ENCODE measurements at regions not wholly inside any gene's neighbourhood (a gene's known extent, or its start where the extent isn't known, plus 50 kb on each side); places are given as distances from the start of the nearest gene placed in this dataset.

DNA sequence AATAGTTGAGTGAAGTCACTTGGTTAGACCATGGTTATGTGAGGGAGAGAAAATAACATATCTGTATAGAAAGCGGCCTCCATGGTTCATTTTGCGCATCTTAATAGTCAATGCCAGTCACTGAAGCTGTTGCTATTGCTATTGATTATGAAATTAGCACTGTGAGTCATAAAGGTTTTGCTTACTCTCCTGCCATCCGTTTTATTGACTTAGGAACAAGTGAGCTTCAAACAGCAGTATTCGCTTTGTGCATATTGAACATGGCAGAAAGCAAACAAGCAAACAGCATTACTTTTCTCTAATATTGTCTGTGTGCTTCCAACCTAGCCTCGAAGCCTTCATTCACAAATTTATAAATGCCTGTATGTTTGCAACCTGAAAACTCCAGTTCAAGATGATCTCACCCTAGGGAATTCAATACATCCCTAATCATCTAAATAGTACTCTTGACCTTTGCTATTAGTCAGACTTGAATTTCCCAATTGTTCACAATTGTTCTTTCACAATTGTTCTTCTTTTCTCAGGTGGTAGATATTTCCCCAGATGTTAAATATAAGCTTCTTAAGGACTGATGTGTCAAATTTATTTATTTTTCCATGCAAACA lies 55.9 kb upstream of the GABRA2 start:
- TF ChIP-seq, protein P1, sequence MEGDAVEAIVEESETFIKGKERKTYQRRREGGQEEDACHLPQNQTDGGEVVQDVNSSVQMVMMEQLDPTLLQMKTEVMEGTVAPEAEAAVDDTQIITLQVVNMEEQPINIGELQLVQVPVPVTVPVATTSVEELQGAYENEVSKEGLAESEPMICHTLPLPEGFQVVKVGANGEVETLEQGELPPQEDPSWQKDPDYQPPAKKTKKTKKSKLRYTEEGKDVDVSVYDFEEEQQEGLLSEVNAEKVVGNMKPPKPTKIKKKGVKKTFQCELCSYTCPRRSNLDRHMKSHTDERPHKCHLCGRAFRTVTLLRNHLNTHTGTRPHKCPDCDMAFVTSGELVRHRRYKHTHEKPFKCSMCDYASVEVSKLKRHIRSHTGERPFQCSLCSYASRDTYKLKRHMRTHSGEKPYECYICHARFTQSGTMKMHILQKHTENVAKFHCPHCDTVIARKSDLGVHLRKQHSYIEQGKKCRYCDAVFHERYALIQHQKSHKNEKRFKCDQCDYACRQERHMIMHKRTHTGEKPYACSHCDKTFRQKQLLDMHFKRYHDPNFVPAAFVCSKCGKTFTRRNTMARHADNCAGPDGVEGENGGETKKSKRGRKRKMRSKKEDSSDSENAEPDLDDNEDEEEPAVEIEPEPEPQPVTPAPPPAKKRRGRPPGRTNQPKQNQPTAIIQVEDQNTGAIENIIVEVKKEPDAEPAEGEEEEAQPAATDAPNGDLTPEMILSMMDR (conservative IDR thresholded peaks at IDR 0.05; ENCODE audit: low read depth, low read length) = no peak
- no peak for TF ChIP-seq EZH2 (IDR thresholded peaks at IDR 0.05; ENCODE audit: borderline replicate concordance, low read depth, low read length, poor library complexity, severe bottlenecking)

Measured in A673 (cell line).